ACC112 (cell line): ENCODE measurements at regions not wholly inside any gene's neighbourhood (a gene's known extent, or its start where the extent isn't known, plus 50 kb on each side); places are given as distances from the start of the nearest gene placed in this dataset.

Experiments used
- H2AFZ ChIP-seq: fragments of 200-600 bp; sonication (generic); one replicate; pipeline ENCODE4 v1.6.0; 2017; ENCODE audit warnings: antibody characterized with exemption, low read length; ENCODE audit not compliant: unreplicated experiment
- H3K27ac ChIP-seq: fragments of 200-600 bp; sonication (generic); 2 replicates; pipeline ENCODE4 v1.5.1; 2014; ENCODE audit warnings: low read depth, mild to moderate bottlenecking, antibody characterized with exemption, low read length, moderate library complexity
- H3K27me3 ChIP-seq: fragments of 200-600 bp; sonication (generic); 2 replicates; pipeline ENCODE4 v1.6.1; 2014; ENCODE audit warnings: mild to moderate bottlenecking, antibody characterized with exemption, low read length, moderate library complexity, mixed read lengths; ENCODE audit not compliant: insufficient read depth
- H3K36me3 ChIP-seq: fragments of 200-600 bp; sonication (generic); 2 replicates; pipeline ENCODE4 v1.6.1; 2016; ENCODE audit warnings: mild to moderate bottlenecking, antibody characterized with exemption, low read length, moderate library complexity, mixed read lengths; ENCODE audit not compliant: insufficient read depth
- H3K4me1 ChIP-seq: fragments of 200-600 bp; sonication (generic); one replicate; pipeline ENCODE4 v1.6.1; 2016; ENCODE audit warnings: low read length, mixed read lengths; ENCODE audit not compliant: insufficient read depth, unreplicated experiment, control insufficient read depth
- H3K4me3 ChIP-seq: fragments of 200-600 bp; sonication (generic); 2 replicates; pipeline ENCODE4 v1.5.1; 2014; ENCODE audit warnings: mild to moderate bottlenecking, low read depth, low read length
- H3K79me2 ChIP-seq: fragments of 200-600 bp; sonication (generic); one replicate; pipeline ENCODE4 v1.6.0; 2016; ENCODE audit warnings: low read length; ENCODE audit not compliant: control insufficient read depth, unreplicated experiment, insufficient read depth

GRCh38 chr12:128164533-128164932 lies 102.4 kb upstream of the TMEM132C start:
- H3K4me1 ChIP-seq: no peaks in the 10 kb centered on the region
- no peak overlapping the region for H3K4me3 ChIP-seq
- no peak overlapping the region for H3K27ac ChIP-seq
- H3K27me3 ChIP-seq: no peaks in the 10 kb centered on the region
- no peaks in the 10 kb centered on the region for H3K36me3 ChIP-seq
- no peaks in the 10 kb centered on the region for H3K79me2 ChIP-seq
- no peak overlapping the region for H2AFZ ChIP-seq

- Histone ChIP-seq H3K27me3 (no peaks in the 10 kb centered on the region), H3K4me1 (no peaks in the 10 kb centered on the region), H2AFZ (no peak overlapping the region), H3K4me3 (no peak overlapping the region), H3K27ac (no peak overlapping the region), H3K36me3 (no peaks in the 10 kb centered on the region), H3K79me2 (no peaks in the 10 kb centered on the region)
Observed at GRCh38 chr12:128165387-128165786, 101.6 kb upstream of the TMEM132C start.

GRCh38 chr12:128168273-128168672 lies 98.7 kb upstream of the TMEM132C start:
- Histone ChIP-seq H3K4me3 (no peak overlapping the region), H3K27ac (no peak overlapping the region), H2AFZ (no peak overlapping the region), H3K27me3 (no peaks in the 10 kb centered on the region), H3K36me3 (no peaks in the 10 kb centered on the region), H3K4me1 (no peaks in the 10 kb centered on the region), H3K79me2 (no peaks in the 10 kb centered on the region)

- no peaks in the 10 kb centered on the region for H3K27me3 ChIP-seq
- H3K4me3 ChIP-seq: no peak overlapping the region
- no peaks in the 10 kb centered on the region for H3K36me3 ChIP-seq
- no peaks in the 10 kb centered on the region for H3K4me1 ChIP-seq
- no peaks in the 10 kb centered on the region for H3K79me2 ChIP-seq
- H2AFZ ChIP-seq: no peak overlapping the region
- no peak overlapping the region for H3K27ac ChIP-seq
Observed at GRCh38 chr12:128170181-128170580, 96.8 kb upstream of the TMEM132C start.

GRCh38 chr12:128178565-128178964 lies 88.4 kb upstream of the TMEM132C start:
- H3K36me3 ChIP-seq: no peaks in the 10 kb centered on the region
- no peak overlapping the region for H3K27ac ChIP-seq
- H3K4me1 ChIP-seq: no peaks in the 10 kb centered on the region
- no peaks in the 10 kb centered on the region for H3K27me3 ChIP-seq
- H3K79me2 ChIP-seq: no peaks in the 10 kb centered on the region
- H2AFZ ChIP-seq: no peak overlapping the region
- H3K4me3 ChIP-seq: no peak overlapping the region

- Histone ChIP-seq H3K27ac (no peak overlapping the region), H2AFZ (no peak overlapping the region), H3K27me3 (no peaks in the 10 kb centered on the region), H3K4me3 (no peak overlapping the region), H3K79me2 (no peaks in the 10 kb centered on the region), H3K36me3 (no peaks in the 10 kb centered on the region), H3K4me1 (no peaks in the 10 kb centered on the region)
Observed at GRCh38 chr12:128178966-128179365, 88.0 kb upstream of the TMEM132C start.

GRCh38 chr12:128180166-128180565 lies 86.8 kb upstream of the TMEM132C start:
- H3K4me3 ChIP-seq: no peak overlapping the region
- no peak overlapping the region for H3K27ac ChIP-seq
- no peaks in the 10 kb centered on the region for H3K27me3 ChIP-seq

GRCh38 chr12:128190052-128190451 lies 76.9 kb upstream of the TMEM132C start:
- H3K27ac ChIP-seq: no peak overlapping the region
- H3K36me3 ChIP-seq: no peaks in the 10 kb centered on the region
- H3K4me3 ChIP-seq: no peak overlapping the region
- no peak overlapping the region for H2AFZ ChIP-seq
- H3K79me2 ChIP-seq: no peaks in the 10 kb centered on the region
- no peaks in the 10 kb centered on the region for H3K4me1 ChIP-seq
- no peaks in the 10 kb centered on the region for H3K27me3 ChIP-seq

More at GRCh38 chr12:128180166-128180565, 86.8 kb upstream of the TMEM132C start:
- no peak overlapping the region for H2AFZ ChIP-seq
- no peaks in the 10 kb centered on the region for H3K36me3 ChIP-seq
- no peaks in the 10 kb centered on the region for H3K79me2 ChIP-seq
- H3K4me1 ChIP-seq: no peaks in the 10 kb centered on the region

- Histone ChIP-seq H2AFZ (no peak overlapping the region), H3K27ac (no peak overlapping the region), H3K27me3 (no peaks in the 10 kb centered on the region), H3K79me2 (no peaks in the 10 kb centered on the region), H3K36me3 (no peaks in the 10 kb centered on the region), H3K4me1 (no peaks in the 10 kb centered on the region), H3K4me3 (no peak overlapping the region)
Observed at GRCh38 chr12:128190614-128191013, 76.4 kb upstream of the TMEM132C start.

- Histone ChIP-seq H3K4me1 (no peaks in the 10 kb centered on the region), H3K4me3 (no peak overlapping the region), H2AFZ (no peak overlapping the region), H3K36me3 (no peaks in the 10 kb centered on the region), H3K79me2 (no peaks in the 10 kb centered on the region), H3K27ac (no peak overlapping the region), H3K27me3 (no peaks in the 10 kb centered on the region)
Observed at GRCh38 chr12:128191380-128191779, 75.6 kb upstream of the TMEM132C start.

- H3K27ac ChIP-seq: no peak overlapping the region
- H3K4me3 ChIP-seq: no peak overlapping the region
- H3K27me3 ChIP-seq: no peaks in the 10 kb centered on the region
- no peaks in the 10 kb centered on the region for H3K4me1 ChIP-seq
- no peaks in the 10 kb centered on the region for H3K36me3 ChIP-seq
- no peak overlapping the region for H2AFZ ChIP-seq
- H3K79me2 ChIP-seq: no peaks in the 10 kb centered on the region
Observed at GRCh38 chr12:128204711-128205110, 62.3 kb upstream of the TMEM132C start.
